C4-2B (cell line): ENCODE measurements at regions not wholly inside any gene's neighbourhood (a gene's known extent, or its start where the extent isn't known, plus 50 kb on each side); places are given as distances from the start of the nearest gene placed in this dataset.
"Not testable (repeated sequence)": the region's sequence is repeated elsewhere in the genome, so short reads cannot be mapped to it uniquely, and the experiment has no call there.

Experiments
- ZFX ChIP-seq: fragments of 450-650 bp; IDR thresholded peaks from 2 replicates; pipeline ENCODE4 v1.6.1; 2017
- TF ChIP-seq, protein P1 (sequence below): fragments of 450-650 bp; conservative IDR thresholded peaks from 2 replicates; pipeline ENCODE4 v1.5.1; 2017; ENCODE audit warnings: mild to moderate bottlenecking

DNA sequence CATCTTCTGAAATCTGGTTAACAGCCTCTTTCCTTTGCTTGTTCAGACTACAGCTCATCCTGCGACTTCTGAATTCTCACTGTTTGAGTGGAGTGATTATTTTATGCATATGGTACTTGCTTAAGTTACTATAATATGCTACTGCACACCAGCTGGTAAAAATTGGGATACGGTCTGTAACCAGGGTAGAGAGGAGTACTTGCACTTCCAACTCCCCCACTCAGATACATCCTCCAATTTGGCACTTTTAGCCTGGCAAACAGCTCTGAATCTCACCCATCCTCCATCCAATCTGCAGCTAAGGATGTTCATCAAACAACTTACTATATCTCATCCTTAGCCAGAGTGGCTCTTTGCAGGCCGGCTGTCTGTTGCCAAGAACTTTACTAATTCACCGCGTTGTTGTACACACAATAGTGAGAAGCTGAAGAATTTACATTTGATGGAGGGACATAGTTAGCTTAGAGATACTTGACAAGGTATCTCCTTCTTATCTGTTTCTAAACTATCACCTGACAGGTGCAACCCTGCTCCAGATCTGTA is 1323.6 kb upstream of the ALCAM start:
- TF ChIP-seq, protein P1, sequence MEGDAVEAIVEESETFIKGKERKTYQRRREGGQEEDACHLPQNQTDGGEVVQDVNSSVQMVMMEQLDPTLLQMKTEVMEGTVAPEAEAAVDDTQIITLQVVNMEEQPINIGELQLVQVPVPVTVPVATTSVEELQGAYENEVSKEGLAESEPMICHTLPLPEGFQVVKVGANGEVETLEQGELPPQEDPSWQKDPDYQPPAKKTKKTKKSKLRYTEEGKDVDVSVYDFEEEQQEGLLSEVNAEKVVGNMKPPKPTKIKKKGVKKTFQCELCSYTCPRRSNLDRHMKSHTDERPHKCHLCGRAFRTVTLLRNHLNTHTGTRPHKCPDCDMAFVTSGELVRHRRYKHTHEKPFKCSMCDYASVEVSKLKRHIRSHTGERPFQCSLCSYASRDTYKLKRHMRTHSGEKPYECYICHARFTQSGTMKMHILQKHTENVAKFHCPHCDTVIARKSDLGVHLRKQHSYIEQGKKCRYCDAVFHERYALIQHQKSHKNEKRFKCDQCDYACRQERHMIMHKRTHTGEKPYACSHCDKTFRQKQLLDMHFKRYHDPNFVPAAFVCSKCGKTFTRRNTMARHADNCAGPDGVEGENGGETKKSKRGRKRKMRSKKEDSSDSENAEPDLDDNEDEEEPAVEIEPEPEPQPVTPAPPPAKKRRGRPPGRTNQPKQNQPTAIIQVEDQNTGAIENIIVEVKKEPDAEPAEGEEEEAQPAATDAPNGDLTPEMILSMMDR, result not testable (repeated sequence)
- TF ChIP-seq ZFX, result not testable (repeated sequence)
